CD4-positive, alpha-beta T cell treated with Interleukin-17A for 1 hour (primary cell): ENCODE measurements at regions not wholly inside any gene's neighbourhood (a gene's known extent, or its start where the extent isn't known, plus 50 kb on each side); places are given as distances from the start of the nearest gene placed in this dataset.
"Not testable (repeated sequence)": the region's sequence is repeated elsewhere in the genome, so short reads cannot be mapped to it uniquely, and the experiment has no call there.

Experiments
- DNase-seq: peaks from one replicate; pipeline ENCODE4 v3.0.0-alpha.2; 2020

GRCh38 chr2:198909525-198910267, 548.0 kb downstream of the SATB2 start:
- DNase-seq, result no peak

- no peak for DNase-seq
Observed at GRCh38 chr2:198905881-198906612, 551.7 kb downstream of the SATB2 start.

- no peak for DNase-seq
Observed at GRCh38 chr2:198901894-198902293, 555.8 kb downstream of the SATB2 start.

- DNase-seq, result no peak
Observed at GRCh38 chr2:198900141-198900540, 557.6 kb downstream of the SATB2 start.

GRCh38 chr2:198890490-198890889, 567.2 kb downstream of the SATB2 start:
- DNase-seq, result no peak

DNA sequence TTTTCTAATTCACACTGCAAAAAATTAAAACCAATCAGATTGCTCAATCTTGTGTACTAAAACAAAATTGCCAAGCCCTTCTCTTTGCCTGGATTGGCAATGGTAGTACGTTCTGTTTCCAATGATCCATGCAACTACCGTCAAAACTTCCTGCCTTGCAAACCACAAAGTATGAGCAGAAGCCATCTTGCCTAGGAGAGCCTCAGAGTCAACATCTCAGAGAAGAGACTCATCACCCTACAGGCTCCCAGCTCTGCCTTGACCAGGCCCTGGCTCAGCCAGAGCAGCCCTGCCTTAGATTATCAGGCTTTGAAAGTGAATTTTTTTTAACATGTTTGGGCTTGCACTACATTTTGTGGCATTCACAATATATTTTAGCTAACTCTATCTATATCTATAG, 574.1 kb downstream of the SATB2 start:
- DNase-seq, result no peak

DNA sequence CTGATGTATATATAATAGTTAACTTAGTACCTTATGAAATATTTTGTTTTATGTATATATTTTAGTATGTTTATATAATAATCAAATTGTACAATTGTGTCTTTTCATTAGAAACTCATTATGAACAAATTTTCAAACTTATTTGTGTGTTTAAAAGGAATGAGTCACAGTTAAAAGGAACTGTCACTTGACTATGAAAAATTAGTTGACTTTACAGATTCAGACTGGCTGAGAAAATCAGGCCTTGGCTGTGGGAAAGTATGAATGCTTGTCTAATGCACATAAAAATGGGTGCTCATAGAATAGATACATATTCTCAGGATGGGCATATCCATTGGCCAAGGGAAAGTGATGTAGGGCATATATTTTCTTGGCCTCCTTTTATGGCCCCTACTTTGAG, 576.8 kb downstream of the SATB2 start:
- DNase-seq, result no peak

DNA sequence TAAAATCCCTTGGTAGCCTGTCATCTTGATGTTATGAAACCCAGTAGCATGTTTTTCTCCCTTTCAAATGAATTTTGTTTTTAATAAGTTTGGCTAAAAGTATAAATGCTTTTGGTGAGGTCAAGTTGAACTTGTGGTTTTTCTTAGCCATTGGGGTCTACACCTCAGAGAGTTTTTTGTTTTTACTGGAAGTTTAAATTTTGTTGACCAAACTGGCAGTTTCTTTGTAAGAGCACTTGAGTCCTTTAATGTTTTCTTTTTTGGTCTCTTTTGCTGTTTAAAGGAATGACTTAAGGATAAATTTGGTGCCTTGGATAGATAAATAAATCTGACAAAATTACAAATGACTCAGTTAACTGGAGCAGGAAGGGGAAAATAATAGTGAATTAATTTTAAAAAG, 577.3 kb downstream of the SATB2 start:
- DNase-seq, result no peak

GRCh38 chr2:198874472-198874858, 583.3 kb downstream of the SATB2 start:
- no peak for DNase-seq

DNA sequence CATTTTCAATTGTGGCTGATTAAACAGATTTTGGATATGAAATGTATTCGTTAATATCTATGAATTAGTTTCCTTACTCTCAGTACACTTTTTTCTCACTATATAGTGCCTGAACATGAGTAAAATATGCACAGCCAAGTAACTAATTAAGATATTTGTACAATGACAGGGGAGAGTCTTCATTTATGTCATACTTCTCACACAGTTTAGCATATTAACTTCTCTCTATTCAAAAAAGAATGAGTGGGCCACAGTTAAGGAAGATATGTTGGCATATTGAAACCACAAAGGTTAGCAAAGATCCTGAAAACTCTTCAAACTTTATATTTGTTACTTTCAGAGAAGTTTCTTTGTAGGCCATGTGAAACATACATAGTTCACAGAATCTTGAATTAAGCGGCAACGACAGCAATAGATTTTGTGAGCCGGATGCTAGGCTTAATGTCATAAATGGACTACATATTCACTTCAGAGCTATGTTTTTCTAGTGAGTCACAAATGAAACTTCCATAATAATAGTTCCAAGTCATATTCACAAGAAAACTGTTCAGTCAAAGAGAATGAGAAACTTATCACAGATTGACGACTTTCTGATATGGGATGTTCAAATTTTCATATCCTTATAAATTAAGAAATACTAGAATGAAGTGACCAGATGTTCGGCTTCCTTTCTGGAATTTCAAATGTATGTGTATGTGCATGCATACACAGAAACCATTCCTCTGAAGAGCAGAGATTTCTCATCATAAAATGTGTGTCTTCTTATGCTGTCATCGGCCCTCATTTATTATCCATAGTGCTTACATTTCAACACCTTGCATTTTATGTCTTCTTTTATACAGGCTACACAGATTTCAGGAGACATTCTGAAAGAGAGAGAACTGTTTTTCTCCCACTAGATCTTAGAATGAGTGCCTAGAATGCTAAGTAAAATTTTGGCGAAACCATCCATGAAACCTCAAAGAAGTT, 584.0 kb downstream of the SATB2 start:
- DNase-seq, result no peak

DNA sequence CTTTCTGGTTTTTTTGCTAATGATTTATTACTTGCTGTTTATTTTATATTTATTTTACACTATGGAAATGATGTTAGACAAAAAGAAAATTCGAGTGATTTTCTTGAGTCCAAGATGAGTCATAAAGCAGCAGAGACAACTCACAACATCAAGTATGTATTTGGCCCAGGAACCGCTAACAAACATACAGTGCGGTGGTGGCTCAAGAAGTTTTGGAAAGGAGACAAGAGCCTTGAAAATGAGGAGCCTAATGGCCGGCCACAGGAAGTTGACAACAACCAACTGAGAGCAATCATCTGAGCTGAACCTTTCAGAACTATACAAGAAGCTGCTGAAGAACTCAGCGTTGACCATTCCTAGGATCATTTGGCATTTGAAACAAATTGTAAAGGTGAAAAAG, 594.1 kb downstream of the SATB2 start:
- DNase-seq, result no peak

DNA sequence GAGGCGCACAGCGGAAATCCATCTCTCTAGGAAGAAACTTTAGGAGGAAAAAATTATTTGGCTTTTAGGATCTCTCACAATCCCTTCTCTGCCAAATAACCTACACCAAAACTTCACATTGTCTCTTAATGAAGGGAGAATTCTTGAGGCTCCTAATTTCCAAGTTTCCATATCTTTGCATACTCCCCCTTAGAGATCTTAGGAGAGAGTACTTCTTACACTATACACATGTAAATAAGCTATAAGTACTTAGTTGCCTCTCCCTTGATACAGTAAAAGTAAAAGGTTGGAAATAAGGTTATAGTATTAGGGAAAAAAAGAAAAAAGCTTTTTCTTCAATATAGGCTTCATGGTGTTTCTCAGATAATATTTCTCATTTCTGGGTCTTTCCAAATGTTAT, 596.7 kb downstream of the SATB2 start:
- no peak for DNase-seq

- no peak for DNase-seq
Observed at GRCh38 chr2:198857246-198857645, 600.5 kb downstream of the SATB2 start.

- DNase-seq, result not testable (repeated sequence)
Observed at GRCh38 chr2:198855746-198856145, 602.0 kb downstream of the SATB2 start.

DNA sequence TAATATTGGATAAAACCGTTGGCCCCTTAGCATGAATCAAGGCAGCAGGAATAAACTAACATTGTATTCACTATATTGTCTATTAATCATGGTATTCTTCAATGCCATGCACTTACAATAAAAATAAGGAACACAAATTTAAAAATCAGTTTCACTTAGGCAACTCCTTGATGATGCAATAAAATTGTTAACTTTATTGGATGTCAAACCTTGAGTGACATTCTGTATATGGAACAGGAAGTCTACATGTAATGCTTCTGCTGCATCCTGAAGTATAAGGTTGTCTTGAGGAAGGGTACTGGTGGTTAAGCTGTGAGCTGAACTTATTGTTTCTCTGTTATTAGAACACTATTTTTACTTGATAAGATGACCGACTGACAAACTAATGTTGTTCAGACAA, 605.5 kb downstream of the SATB2 start:
- DNase-seq, result no peak

DNA sequence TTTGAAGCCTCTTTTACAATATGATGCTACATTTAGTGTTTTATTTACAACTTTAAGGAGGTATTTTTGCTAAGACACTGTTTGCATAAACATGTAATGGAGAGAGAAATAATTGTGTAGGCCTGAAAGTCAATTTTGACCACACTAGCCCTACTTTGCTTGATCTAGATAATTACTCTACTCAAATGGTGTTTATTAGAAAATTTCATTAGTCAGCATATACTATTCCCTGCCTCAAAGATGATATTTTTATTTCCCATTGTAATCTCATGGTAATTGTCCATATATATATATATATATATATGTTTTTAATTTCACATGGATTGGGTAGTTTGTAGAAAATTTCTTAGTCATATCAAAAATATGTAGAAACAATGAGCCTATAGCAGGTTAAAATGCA, 632.2 kb downstream of the SATB2 start:
- DNase-seq, result no peak

- DNase-seq, result no peak
Observed at GRCh38 chr2:198817536-198817935, 640.2 kb downstream of the SATB2 start.

DNA sequence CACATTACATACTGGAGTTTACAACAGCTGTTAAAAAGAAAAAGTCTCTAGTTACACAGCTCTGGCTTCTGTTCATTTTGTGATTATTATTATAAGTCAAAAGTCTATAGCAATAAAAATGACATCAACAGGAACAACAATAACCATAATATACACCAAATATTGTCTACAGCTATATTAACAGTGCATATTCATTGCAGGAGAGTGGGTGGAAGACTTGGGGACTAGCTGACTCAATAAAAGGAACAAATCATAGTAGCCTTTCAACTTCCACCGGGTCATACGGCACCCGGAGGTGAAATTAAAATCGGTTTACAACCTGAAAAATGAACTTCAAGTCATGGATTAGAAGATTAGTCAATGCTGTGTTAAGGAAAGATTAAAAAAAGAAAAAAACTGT, 642.1 kb downstream of the SATB2 start:
- DNase-seq, result no peak

- DNase-seq, result no peak
Observed at GRCh38 chr2:198811198-198811597, 646.5 kb downstream of the SATB2 start.

DNA sequence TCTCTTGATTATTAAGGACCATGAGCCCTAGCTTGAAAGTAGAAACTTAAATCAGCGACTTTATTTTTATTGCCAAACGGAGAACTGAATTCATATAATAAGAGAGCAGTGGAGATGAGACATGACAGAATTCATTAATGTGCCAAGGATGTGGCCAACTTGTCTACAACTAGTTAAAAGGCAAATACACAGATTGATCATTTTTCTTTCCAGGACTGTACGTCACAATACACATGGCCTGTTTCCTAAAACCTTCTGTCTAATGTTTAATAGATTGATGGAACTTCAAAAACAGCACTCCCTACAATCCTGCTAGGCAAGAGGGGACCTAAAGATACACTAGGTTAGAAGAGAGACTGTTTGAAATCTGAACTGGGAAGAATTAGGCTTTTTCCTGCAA, 647.8 kb downstream of the SATB2 start:
- no peak for DNase-seq

GRCh38 chr2:198807131-198807530, 650.6 kb downstream of the SATB2 start:
- no peak for DNase-seq

- DNase-seq, result no peak
Observed at GRCh38 chr2:198795419-198795818, 662.3 kb downstream of the SATB2 start.

DNA sequence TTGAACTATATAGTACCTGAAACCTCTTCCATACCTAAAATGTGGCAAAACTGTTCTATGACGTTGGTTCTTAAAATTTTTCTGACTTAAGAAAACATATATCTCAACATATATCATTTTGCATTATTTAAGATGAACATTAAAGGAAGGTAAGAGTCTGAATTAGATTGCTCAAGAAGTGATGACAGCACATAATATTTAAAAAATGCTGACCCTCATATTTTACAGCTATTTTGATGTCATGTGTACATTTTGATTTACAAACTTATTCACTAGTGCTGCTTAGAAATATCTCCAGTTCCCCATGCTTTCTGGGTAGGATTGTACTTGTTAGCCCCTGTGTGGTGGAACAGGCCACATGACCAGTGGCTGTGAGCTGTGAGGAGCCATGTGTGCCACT, 666.1 kb downstream of the SATB2 start:
- DNase-seq, result no peak

GRCh38 chr2:198788676-198789075, 669.1 kb downstream of the SATB2 start:
- DNase-seq, result no peak
